SK-MEL-5 (cell line): ENCODE measurements at regions not wholly inside any gene's neighbourhood (a gene's known extent, or its start where the extent isn't known, plus 50 kb on each side); places are given as distances from the start of the nearest gene placed in this dataset.
"Not testable (repeated sequence)": the region's sequence is repeated elsewhere in the genome, so short reads cannot be mapped to it uniquely, and the experiment has no call there.

Source experiments
- DNase-seq: peaks from one replicate; pipeline ENCODE4 v3.0.0-alpha.2; 2016; ENCODE audit warnings: low read depth, low spot score
- in situ Hi-C: cut with HindIII; loops from 2 replicates; pipeline ENCODE4 v1.10.0; 2016; ENCODE audit warnings: low sequenced_read_pairs, high pct_unique_total_duplicates, low pct_unique_long_range_greater_than_20kb

DNA sequence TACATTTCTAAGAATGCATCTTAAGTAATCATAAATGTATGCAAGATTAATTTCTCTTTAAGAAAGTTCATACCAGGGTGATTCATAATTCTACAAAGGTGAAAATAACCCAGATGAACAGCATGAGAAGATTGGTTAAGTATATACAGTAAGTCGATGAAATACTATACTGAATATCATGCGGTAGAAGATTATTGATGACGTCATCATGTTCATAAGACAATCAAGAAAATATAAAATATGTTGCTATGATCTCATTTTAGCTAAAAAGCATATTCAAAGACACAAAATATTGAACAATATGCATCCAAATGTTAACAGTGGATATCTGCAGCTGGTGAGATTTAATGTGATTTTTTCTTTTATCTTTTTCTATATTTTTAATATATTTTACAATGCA, 312.0 kb upstream of the FGF13 start:
- in situ Hi-C loops: no loop called here
- no peak for DNase-seq

DNA sequence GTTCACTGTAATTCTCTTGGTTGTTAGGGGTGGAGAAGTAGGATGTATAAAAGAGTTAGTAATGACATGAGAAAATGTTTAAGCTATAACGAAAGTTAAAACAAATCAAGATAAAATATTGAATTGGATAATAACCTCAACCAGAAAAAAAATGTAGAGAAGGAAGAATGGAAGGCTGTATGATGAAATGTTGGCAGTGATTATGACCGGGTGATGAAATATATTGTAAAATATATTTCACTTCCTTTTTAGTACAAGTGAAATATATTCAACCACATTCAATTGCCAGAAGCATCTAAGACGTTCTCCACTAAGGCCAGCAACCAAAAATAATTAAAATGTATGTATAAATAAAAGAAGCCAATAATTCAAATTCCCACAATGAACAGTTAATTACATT, 309.3 kb upstream of the FGF13 start:
- DNase-seq: no peak
- in situ Hi-C loops: no loop called here

- DNase-seq: no peak
- in situ Hi-C loops: no loop called here
Measured at GRCh38 chrX:139018436-139018835, 306.9 kb upstream of the FGF13 start.

DNA sequence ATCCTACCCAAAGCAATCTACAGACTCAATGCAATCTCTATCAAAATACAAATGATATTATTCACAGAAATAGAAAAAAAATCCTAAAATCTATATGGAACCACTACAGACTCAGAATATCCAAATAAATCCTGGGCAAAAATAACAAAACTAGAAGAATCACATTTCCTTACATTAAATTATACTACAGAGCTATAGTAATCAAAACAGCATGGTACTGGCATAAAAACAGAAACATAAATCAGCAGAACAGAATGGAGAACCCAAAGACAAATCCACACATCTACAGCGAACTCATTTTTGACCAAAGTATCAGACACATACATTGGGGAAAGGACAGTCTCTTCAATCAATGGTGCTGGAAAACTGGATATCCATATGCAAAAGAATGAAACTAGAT, 304.1 kb upstream of the FGF13 start:
- DNase-seq: no peak
- in situ Hi-C loops: no loop called here

DNA sequence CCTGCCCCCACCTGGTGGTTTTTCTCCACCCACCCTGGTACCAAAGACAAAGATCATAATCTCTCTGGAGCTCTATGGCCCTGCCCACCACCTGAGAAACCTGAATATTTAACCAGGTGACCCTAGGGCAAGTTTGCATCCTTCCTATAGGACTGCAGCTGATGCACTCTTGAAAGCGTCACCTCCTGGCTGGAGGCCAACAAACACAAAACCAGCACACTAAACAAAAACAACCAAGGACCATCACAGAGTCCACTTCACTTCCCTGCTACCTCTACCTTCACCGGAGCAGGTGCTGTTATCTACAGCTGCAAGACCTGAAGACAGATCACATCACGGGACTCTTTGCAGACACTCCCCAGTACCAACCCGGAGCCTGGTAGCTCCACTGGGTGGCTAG, 296.7 kb upstream of the FGF13 start:
- DNase-seq: no peak
- in situ Hi-C loops: no loop called here

- in situ Hi-C loops, DNase-seq: not testable (repeated sequence)
Measured at GRCh38 chrX:139003856-139004527, 292.5 kb upstream of the FGF13 start.

DNA sequence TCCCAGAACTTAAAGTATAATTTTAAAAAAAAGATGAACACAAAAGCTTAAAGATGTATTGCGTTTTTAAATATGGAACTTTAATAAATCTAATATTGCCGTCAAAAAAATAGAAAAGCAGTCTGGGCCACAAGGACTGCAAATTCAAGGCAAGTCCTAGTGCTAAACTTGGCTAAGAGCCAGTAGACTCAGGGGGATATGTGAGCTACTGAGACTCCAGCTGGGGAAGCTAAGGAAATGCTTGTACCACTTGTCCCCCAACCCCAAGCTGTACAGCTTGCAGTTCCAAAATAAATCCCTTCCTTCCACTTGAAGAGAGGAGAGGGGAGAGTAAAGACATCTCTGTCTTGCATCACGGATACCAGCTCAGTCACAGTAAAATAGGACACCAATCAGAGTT, 290.8 kb upstream of the FGF13 start:
- in situ Hi-C loops: no loop called here

GRCh38 chrX:138996268-138996667, 284.8 kb upstream of the FGF13 start:
- in situ Hi-C loops: no loop called here
- no peak for DNase-seq

More for the DNA sequence above, 290.8 kb upstream of the FGF13 start:
- DNase-seq: no peak

GRCh38 chrX:138995458-138995857, 283.9 kb upstream of the FGF13 start:
- in situ Hi-C loops: no loop called here

DNA sequence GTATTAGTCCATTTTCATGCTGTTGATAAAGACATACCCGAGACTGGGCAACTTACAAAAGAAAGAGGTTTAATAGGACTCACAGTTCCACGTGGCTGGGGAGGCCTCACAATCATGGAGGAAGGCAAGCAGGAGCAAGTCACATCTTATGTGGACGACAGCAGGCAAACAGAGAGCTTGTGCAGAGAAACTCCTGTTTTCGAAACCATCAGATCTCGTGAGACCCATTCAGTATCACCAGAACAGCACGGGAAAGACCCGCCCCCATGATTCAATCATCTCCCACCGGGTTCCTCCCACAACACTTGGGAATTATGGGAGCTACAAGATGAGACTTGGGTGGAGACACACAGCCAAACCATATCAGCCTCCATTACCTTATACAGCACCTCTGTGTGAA, 278.9 kb upstream of the FGF13 start:
- in situ Hi-C loops: not testable (repeated sequence)

More at GRCh38 chrX:138995458-138995857, 283.9 kb upstream of the FGF13 start:
- DNase-seq: no peak

DNA sequence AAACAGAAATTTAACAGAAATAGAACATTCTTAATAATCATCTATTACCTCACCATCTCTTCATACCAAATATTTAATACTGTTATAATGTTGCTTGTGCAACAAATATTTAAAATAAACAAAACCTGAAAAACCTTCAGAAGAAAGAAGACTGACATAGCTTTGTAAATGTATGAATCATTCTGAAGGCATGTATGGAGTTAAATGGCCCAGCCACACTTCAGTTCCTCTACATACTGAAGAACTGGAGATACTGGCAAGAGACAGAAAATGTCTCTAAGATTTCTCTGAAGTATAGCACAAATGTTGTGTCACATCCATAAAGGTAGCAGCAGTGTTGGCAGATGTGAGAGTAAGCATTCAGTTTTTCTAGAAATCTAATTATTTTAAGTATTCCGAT, 275.3 kb upstream of the FGF13 start:
- in situ Hi-C loops: no loop called here

More for the DNA sequence above, 278.9 kb upstream of the FGF13 start:
- peak; percentile 36 for DNase-seq

DNA sequence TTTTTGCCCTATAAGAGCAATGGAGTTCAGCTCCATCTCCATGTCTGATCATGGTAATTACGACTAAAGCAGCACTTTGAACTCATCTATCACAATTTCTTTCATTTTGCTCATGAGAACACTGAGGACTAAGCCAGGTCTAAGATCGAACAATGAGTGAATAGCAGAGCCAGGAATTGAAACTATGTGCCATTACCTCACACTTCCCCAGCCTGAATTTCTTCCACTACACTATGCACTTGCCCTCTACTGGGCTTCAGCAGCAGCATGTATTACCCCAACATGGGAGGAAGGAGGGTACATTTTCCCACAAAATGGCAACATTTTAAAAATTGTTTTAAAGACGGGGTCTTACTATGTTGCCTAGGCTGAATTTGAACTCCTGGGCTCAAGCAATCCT, 274.7 kb upstream of the FGF13 start:
- DNase-seq: peak; percentile 3
- in situ Hi-C loops: no loop called here

More for the DNA sequence above, 275.3 kb upstream of the FGF13 start:
- DNase-seq: no peak

GRCh38 chrX:138982365-138982764, 270.8 kb upstream of the FGF13 start:
- in situ Hi-C loops: no loop called here

DNA sequence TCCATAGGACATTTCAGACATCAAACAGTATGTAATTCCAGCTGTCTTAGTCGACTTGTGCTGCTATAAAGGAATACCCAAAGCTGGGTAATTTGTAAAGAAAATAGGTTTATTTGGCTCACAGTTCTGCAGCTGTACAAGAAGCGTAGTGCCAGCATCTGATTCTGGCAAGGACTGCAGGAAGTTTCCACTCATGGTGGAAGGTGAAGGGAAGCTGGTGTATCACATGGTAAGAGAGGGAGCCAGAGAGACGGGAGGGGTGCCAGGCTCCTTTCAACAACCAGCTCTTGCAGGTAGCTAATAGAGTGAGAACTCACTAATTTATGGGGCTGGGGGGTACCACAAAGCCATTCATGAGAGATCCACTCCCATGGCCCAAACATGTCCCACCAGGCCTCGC, 253.0 kb upstream of the FGF13 start:
- no peak for DNase-seq
- in situ Hi-C loops: no loop called here

More at GRCh38 chrX:138982365-138982764, 270.8 kb upstream of the FGF13 start:
- DNase-seq: no peak

GRCh38 chrX:138962419-138962818, 250.9 kb upstream of the FGF13 start:
- in situ Hi-C loops, DNase-seq: not testable (repeated sequence)

- no peak for DNase-seq
- in situ Hi-C loops: no loop called here
Measured at GRCh38 chrX:138954976-138955375, 243.5 kb upstream of the FGF13 start.

- in situ Hi-C loops: no loop called here
- no peak for DNase-seq
Measured at GRCh38 chrX:138946926-138947325, 235.4 kb upstream of the FGF13 start.

DNA sequence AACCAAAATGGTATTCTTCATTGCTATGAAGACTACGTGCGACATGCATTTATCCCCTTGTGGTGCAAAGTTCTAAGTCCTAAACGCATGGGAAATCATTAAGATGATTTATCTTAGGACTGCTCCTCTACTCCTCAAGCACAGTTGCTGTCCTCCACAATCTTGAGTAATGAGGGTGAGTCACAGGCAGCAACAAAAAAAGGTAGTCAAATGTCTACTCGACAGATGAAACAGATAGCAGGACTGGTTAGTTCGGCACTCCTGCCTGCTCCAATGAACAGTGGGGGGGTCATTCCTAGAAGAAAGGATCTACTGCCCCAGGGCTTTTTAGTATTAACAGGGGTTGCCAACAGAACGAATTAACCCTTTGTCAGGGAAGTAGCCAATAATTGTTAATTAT, 233.7 kb upstream of the FGF13 start:
- in situ Hi-C loops: no loop called here
- no peak for DNase-seq

GRCh38 chrX:138939038-138939437, 227.5 kb upstream of the FGF13 start:
- no peak for DNase-seq
- in situ Hi-C loops: no loop called here

- DNase-seq: no peak
- in situ Hi-C loops: no loop called here
Measured at GRCh38 chrX:138938003-138938402, 226.5 kb upstream of the FGF13 start.
